GM19043 (cell line): ENCODE measurements at regions not wholly inside any gene's neighbourhood (a gene's known extent, or its start where the extent isn't known, plus 50 kb on each side); places are given as distances from the start of the nearest gene placed in this dataset.

Source experiments
- ATAC-seq: cut with Tn5 transposase; IDR thresholded peaks from one replicate; pipeline ENCODE4 v1.9.1; 2021; ENCODE audit warnings: low read depth; ENCODE audit not compliant: unreplicated experiment

GRCh38 chr3:140809316-140809715 lies 131.5 kb downstream of the TRIM42 start:
- no peak for ATAC-seq

- ATAC-seq, result peak; percentile 98
These were observed 125.1 kb upstream of the SLC25A36 start for GRCh38 chr3:140816372-140817195.

GRCh38 chr3:140821493-140821892 lies 120.1 kb upstream of the SLC25A36 start:
- no peak for ATAC-seq

GRCh38 chr3:140822401-140823047 lies 119.1 kb upstream of the SLC25A36 start:
- no peak for ATAC-seq

- ATAC-seq, result no peak
These were observed 118.5 kb upstream of the SLC25A36 start for GRCh38 chr3:140823106-140823505.

- no peak for ATAC-seq
These were observed 113.7 kb upstream of the SLC25A36 start for GRCh38 chr3:140827894-140828293.

- no peak for ATAC-seq
These were observed 113.1 kb upstream of the SLC25A36 start for GRCh38 chr3:140828585-140828984.

GRCh38 chr3:140829796-140830195 lies 111.8 kb upstream of the SLC25A36 start:
- ATAC-seq, result no peak

GRCh38 chr3:140830391-140830790 lies 111.2 kb upstream of the SLC25A36 start:
- ATAC-seq, result no peak

- ATAC-seq, result no peak
These were observed 108.8 kb upstream of the SLC25A36 start for GRCh38 chr3:140832883-140833282.

- ATAC-seq, result no peak
These were observed 107.2 kb upstream of the SLC25A36 start for GRCh38 chr3:140834266-140835037.

GRCh38 chr3:140842984-140843649 lies 98.5 kb upstream of the SLC25A36 start:
- ATAC-seq, result peak; percentile 93

GRCh38 chr3:140843656-140844055 lies 98.0 kb upstream of the SLC25A36 start:
- peak; percentile 1 for ATAC-seq

- ATAC-seq, result no peak
These were observed 97.6 kb upstream of the SLC25A36 start for GRCh38 chr3:140844072-140844471.

- peak; percentile 41 for ATAC-seq
These were observed 95.8 kb upstream of the SLC25A36 start for GRCh38 chr3:140845882-140846281.

GRCh38 chr3:140848666-140849065 lies 93.0 kb upstream of the SLC25A36 start:
- no peak for ATAC-seq

GRCh38 chr3:140850210-140850955 lies 91.3 kb upstream of the SLC25A36 start:
- no peak for ATAC-seq

GRCh38 chr3:140854961-140855360 lies 86.7 kb upstream of the SLC25A36 start:
- ATAC-seq, result no peak

GRCh38 chr3:140856905-140857304 lies 84.7 kb upstream of the SLC25A36 start:
- no peak for ATAC-seq

GRCh38 chr3:140857993-140858392 lies 83.6 kb upstream of the SLC25A36 start:
- no peak for ATAC-seq
